SK-N-SH (cell line): ENCODE measurements at regions not wholly inside any gene's neighbourhood (a gene's known extent, or its start where the extent isn't known, plus 50 kb on each side); places are given as distances from the start of the nearest gene placed in this dataset.

Experiments
- CTCF ChIA-PET: fragments of 300-600, 350-600 bp; formaldehyde crosslinking; extraction: SDS; loops from one replicate; lab custom pipeline; 2021; lab: Yijun Ruan, JAX
- POLR2A ChIA-PET: fragments of 350-600 bp; sonication (Branson Sonifier 250); formaldehyde crosslinking; extraction: SDS; loops from one replicate; lab custom pipeline; 2020; ENCODE audit warnings: antibody characterized with exemption, inconsistent platforms; lab: Yijun Ruan, JAX
- DNase-seq: peaks from one replicate; pipeline ENCODE4 v3.0.0; 2012
- H2AFZ ChIP-seq: fragments of 200-600 bp; sonication (generic); 2 replicates; pipeline ENCODE4 v1.8.1; 2016; ENCODE audit warnings: antibody characterized with exemption, mild to moderate bottlenecking, low read depth
- H3F3A ChIP-seq: fragments of 200-600 bp; sonication (generic); replicated peaks from 2 replicates; pipeline ENCODE3; 2016; ENCODE audit warnings: antibody characterized with exemption, mild to moderate bottlenecking; ENCODE audit not compliant: insufficient read depth
- H3K27ac ChIP-seq, 2 experiments: fragments of 200-500 bp in 1 of 2; fragments of 200-600 bp in 1 of 2; sonication (Bioruptor generic) in 1 of 2; sonication (generic), shearing (Covaris generic) in 1 of 2; 2 replicates each; pipeline versions ENCODE4 v1.5.1 to v1.6.1; 2014 to 2016; ENCODE audit warnings: low read depth in 2 of 2, inconsistent platforms in 1 of 2, low read length in 1 of 2, mild to moderate bottlenecking in 1 of 2, mixed read lengths in 1 of 2
- H3K27me3 ChIP-seq: fragments of 200-600 bp; sonication (generic), shearing (Covaris generic); 2 replicates; pipeline ENCODE4 v1.6.1; 2016; ENCODE audit warnings: mixed run types; ENCODE audit not compliant: insufficient read depth
- H3K36me3 ChIP-seq, 2 experiments: fragments of 200-500 bp in 1 of 2; fragments of 200-600 bp in 1 of 2; sonication (Bioruptor generic) in 1 of 2; sonication (generic) in 1 of 2; replicated peaks in 1 of 2; 2 replicates each; pipeline versions ENCODE3 to v1.5.1; 2014 to 2016; ENCODE audit warnings: low read length in 1 of 2, mild to moderate bottlenecking in 1 of 2; ENCODE audit not compliant: insufficient read depth in 2 of 2, control insufficient read depth in 1 of 2
- H3K4me1 ChIP-seq, 2 experiments: fragments of 200-500 bp in 1 of 2; fragments of 200-600 bp in 1 of 2; sonication (Bioruptor generic) in 1 of 2; sonication (generic), shearing (Covaris generic) in 1 of 2; 2 replicates each; pipeline versions ENCODE4 v1.5.1 to v1.6.1; 2014 to 2016; ENCODE audit warnings: low read depth in 1 of 2, low read length in 1 of 2, mixed run types in 1 of 2; ENCODE audit not compliant: insufficient read depth in 2 of 2, control insufficient read depth in 1 of 2
- H3K4me2 ChIP-seq: fragments of 200-600 bp; sonication (generic), shearing (Covaris generic); 2 replicates; pipeline ENCODE4 v1.6.1; 2017; ENCODE audit warnings: mixed run types
- H3K4me3 ChIP-seq, 2 experiments: fragments of 200-500 bp in 1 of 2; fragments of 200-600 bp in 1 of 2; sonication (Bioruptor generic) in 1 of 2; sonication (generic), shearing (Covaris generic) in 1 of 2; 2 replicates each; pipeline versions ENCODE4 v1.5.1 to v1.8.1; 2014 to 2016; ENCODE audit warnings: low read depth in 2 of 2, inconsistent platforms in 1 of 2, low read length in 1 of 2, mild to moderate bottlenecking in 1 of 2, mixed read lengths in 1 of 2, moderate library complexity in 1 of 2
- H3K79me2 ChIP-seq: fragments of 200-600 bp; sonication (generic); 2 replicates; pipeline ENCODE4 v1.8.1; 2017; ENCODE audit warnings: mild to moderate bottlenecking; ENCODE audit not compliant: insufficient read depth
- H3K9ac ChIP-seq: fragments of 200-600 bp; sonication (generic); 2 replicates; pipeline ENCODE4 v1.6.1; 2017; ENCODE audit warnings: mixed run types
- H3K9me2 ChIP-seq: fragments of 200-600 bp; sonication (generic); 2 replicates; pipeline ENCODE4 v1.6.1; 2017; ENCODE audit warnings: mixed run types
- H3K9me3 ChIP-seq: fragments of 200-600 bp; sonication (generic); 2 replicates; pipeline ENCODE4 v1.6.1; 2017; ENCODE audit warnings: mixed run types, mild to moderate bottlenecking, moderate library complexity
- H4K20me1 ChIP-seq: fragments of 200-600 bp; sonication (generic); 2 replicates; pipeline ENCODE4 v1.6.1; 2017; ENCODE audit warnings: mild to moderate bottlenecking, mixed run types; ENCODE audit not compliant: insufficient read depth
- ELF1 ChIP-seq: IDR thresholded peaks from 2 replicates; pipeline ENCODE4 v1.4.0; 2012
- GABPA ChIP-seq: IDR thresholded peaks from 2 replicates; pipeline ENCODE4 v1.4.0; 2012; ENCODE audit warnings: low read depth, mild to moderate bottlenecking
- GATA2 ChIP-seq: sonication (generic); formaldehyde crosslinking; IDR thresholded peaks from 2 replicates; pipeline ENCODE4 v1.5.0; 2020; ENCODE audit warnings: mild to moderate bottlenecking, missing genetic modification reagents
- JUND ChIP-seq: IDR thresholded peaks from 2 replicates; pipeline ENCODE4 v1.4.0; 2012
- MXI1 ChIP-seq: IDR thresholded peaks from 2 replicates; pipeline ENCODE4 v1.6.1; 2012; ENCODE audit warnings: mild to moderate bottlenecking, low read depth, low read length, improper control_type of control experiment
- NFIC ChIP-seq: IDR thresholded peaks from 2 replicates; pipeline ENCODE4 v1.4.0; 2012; ENCODE audit warnings: borderline replicate concordance
- RAD21 ChIP-seq: IDR thresholded peaks from 2 replicates; pipeline ENCODE4 v1.6.1; 2012; ENCODE audit warnings: mild to moderate bottlenecking, low read length
- SIN3A ChIP-seq: IDR thresholded peaks from 2 replicates; pipeline ENCODE4 v1.6.1; 2012; ENCODE audit warnings: low read depth, mild to moderate bottlenecking, low read length, moderate library complexity, borderline replicate concordance
- SMC3 ChIP-seq: IDR thresholded peaks from 2 replicates; pipeline ENCODE4 v1.6.1; 2012; ENCODE audit warnings: low read depth, low read length, improper control_type of control experiment
- TCF12 ChIP-seq: IDR thresholded peaks from 2 replicates; pipeline ENCODE4 v1.4.0; 2012
- YY1 ChIP-seq: IDR thresholded peaks from 2 replicates; pipeline ENCODE4 v1.4.0; 2012; ENCODE audit warnings: low read depth, mild to moderate bottlenecking
- WGBS: methylation state at CpG from one replicate; pipeline ENCODE4 v1.1.6; 2017; ENCODE audit warnings: low lambda C conversion rate; 5-methylcytosine and 5-hydroxymethylcytosine counted together
- TF ChIP-seq, protein P1 (sequence below): fragments of 150-350 bp; IDR thresholded peaks from 2 replicates; pipeline ENCODE4 v1.6.1; 2016; ENCODE audit warnings: mild to moderate bottlenecking, low read depth, low read length
- TF ChIP-seq, protein P2 (sequence below): fragments of 150-350 bp; IDR thresholded peaks from 2 replicates; pipeline ENCODE4 v1.6.1; 2017; ENCODE audit warnings: antibody characterized with exemption, low read length, low read depth, borderline replicate concordance
- TF ChIP-seq, protein P3 (sequence below): fragments of 200-600 bp; sonication (generic); IDR thresholded peaks from 2 replicates; pipeline ENCODE4 v1.6.1; 2017; ENCODE audit warnings: antibody characterized with exemption, mild to moderate bottlenecking, moderate library complexity
- TF ChIP-seq, protein P4 (sequence below): IDR thresholded peaks from 2 replicates; pipeline ENCODE4 v1.4.0; 2012; ENCODE audit warnings: low read depth, borderline replicate concordance
- TF ChIP-seq, protein P5 (sequence below): IDR thresholded peaks from 2 replicates; pipeline ENCODE4 v1.4.0; 2012; ENCODE audit warnings: low read depth, borderline replicate concordance
- TF ChIP-seq, protein P6 (sequence below): IDR thresholded peaks from 2 replicates; pipeline ENCODE4; 2012
- TF ChIP-seq, protein P7 (sequence below): IDR thresholded peaks from 2 replicates; pipeline ENCODE4 v1.6.1; 2012; ENCODE audit warnings: mild to moderate bottlenecking, low read depth, low read length, moderate library complexity

DNA sequence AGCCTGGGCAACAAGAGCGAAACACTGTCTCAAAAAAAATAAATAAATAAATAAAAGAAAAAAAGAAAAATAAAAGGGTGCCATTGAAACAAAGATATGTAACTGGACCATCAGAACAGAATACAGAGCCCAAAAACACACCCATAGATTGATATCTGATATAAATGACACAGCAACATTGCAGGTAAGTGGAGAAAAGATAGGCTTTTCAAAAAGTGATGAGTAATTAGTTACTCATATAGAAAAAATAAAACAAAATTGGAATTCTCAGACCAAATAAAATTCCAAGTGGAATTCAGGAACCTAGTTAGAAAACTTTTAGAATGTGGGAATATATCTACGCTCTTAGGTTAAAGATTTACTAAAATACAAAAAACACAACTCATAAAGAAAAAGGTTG lies 60.6 kb upstream of the CHD6 start:
- CTCF ChIA-PET, result interaction anchor here (0.7 to 1.2 kb wide), 3 partner anchors 12 to 303 kb away, joined by 3 to 4 read pairs (median 3); no protein-coding TSS in a partner anchor

More for the DNA sequence above, 60.6 kb upstream of the CHD6 start:
- Histone ChIP-seq H3K9ac (no peak overlapping the region), H3K9me2 (no peaks in the 10 kb centered on the region), H3K27ac (no peak overlapping the region), H3K79me2 (no peaks in the 10 kb centered on the region), H3K4me2 (no peak overlapping the region), H3K9me3 (no peaks in the 10 kb centered on the region)
- TF ChIP-seq GABPA (no peak), GATA2 (CRISPR knock-in tag) (no peak), SMC3 (no peak), NFIC (no peak), RAD21 (no peak), ELF1 (no peak), TCF12 (no peak), JUND (no peak), MXI1 (no peak), YY1 (no peak), SIN3A (no peak)
- TF ChIP-seq, protein P1, sequence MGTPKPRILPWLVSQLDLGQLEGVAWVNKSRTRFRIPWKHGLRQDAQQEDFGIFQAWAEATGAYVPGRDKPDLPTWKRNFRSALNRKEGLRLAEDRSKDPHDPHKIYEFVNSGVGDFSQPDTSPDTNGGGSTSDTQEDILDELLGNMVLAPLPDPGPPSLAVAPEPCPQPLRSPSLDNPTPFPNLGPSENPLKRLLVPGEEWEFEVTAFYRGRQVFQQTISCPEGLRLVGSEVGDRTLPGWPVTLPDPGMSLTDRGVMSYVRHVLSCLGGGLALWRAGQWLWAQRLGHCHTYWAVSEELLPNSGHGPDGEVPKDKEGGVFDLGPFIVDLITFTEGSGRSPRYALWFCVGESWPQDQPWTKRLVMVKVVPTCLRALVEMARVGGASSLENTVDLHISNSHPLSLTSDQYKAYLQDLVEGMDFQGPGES, result no peak
- TF ChIP-seq, protein P2, sequence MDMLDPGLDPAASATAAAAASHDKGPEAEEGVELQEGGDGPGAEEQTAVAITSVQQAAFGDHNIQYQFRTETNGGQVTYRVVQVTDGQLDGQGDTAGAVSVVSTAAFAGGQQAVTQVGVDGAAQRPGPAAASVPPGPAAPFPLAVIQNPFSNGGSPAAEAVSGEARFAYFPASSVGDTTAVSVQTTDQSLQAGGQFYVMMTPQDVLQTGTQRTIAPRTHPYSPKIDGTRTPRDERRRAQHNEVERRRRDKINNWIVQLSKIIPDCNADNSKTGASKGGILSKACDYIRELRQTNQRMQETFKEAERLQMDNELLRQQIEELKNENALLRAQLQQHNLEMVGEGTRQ, result no peak
- TF ChIP-seq, protein P3, sequence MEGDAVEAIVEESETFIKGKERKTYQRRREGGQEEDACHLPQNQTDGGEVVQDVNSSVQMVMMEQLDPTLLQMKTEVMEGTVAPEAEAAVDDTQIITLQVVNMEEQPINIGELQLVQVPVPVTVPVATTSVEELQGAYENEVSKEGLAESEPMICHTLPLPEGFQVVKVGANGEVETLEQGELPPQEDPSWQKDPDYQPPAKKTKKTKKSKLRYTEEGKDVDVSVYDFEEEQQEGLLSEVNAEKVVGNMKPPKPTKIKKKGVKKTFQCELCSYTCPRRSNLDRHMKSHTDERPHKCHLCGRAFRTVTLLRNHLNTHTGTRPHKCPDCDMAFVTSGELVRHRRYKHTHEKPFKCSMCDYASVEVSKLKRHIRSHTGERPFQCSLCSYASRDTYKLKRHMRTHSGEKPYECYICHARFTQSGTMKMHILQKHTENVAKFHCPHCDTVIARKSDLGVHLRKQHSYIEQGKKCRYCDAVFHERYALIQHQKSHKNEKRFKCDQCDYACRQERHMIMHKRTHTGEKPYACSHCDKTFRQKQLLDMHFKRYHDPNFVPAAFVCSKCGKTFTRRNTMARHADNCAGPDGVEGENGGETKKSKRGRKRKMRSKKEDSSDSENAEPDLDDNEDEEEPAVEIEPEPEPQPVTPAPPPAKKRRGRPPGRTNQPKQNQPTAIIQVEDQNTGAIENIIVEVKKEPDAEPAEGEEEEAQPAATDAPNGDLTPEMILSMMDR, result no peak
- TF ChIP-seq, protein P4, sequence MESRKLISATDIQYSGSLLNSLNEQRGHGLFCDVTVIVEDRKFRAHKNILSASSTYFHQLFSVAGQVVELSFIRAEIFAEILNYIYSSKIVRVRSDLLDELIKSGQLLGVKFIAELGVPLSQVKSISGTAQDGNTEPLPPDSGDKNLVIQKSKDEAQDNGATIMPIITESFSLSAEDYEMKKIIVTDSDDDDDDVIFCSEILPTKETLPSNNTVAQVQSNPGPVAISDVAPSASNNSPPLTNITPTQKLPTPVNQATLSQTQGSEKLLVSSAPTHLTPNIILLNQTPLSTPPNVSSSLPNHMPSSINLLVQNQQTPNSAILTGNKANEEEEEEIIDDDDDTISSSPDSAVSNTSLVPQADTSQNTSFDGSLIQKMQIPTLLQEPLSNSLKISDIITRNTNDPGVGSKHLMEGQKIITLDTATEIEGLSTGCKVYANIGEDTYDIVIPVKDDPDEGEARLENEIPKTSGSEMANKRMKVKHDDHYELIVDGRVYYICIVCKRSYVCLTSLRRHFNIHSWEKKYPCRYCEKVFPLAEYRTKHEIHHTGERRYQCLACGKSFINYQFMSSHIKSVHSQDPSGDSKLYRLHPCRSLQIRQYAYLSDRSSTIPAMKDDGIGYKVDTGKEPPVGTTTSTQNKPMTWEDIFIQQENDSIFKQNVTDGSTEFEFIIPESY, result no peak
- TF ChIP-seq, protein P5, sequence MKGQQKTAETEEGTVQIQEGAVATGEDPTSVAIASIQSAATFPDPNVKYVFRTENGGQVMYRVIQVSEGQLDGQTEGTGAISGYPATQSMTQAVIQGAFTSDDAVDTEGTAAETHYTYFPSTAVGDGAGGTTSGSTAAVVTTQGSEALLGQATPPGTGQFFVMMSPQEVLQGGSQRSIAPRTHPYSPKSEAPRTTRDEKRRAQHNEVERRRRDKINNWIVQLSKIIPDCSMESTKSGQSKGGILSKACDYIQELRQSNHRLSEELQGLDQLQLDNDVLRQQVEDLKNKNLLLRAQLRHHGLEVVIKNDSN, result no peak
- TF ChIP-seq, protein P6, sequence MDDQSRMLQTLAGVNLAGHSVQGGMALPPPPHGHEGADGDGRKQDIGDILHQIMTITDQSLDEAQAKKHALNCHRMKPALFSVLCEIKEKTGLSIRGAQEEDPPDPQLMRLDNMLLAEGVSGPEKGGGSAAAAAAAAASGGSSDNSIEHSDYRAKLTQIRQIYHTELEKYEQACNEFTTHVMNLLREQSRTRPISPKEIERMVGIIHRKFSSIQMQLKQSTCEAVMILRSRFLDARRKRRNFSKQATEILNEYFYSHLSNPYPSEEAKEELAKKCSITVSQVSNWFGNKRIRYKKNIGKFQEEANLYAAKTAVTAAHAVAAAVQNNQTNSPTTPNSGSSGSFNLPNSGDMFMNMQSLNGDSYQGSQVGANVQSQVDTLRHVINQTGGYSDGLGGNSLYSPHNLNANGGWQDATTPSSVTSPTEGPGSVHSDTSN, result no peak
- TF ChIP-seq, protein P7, sequence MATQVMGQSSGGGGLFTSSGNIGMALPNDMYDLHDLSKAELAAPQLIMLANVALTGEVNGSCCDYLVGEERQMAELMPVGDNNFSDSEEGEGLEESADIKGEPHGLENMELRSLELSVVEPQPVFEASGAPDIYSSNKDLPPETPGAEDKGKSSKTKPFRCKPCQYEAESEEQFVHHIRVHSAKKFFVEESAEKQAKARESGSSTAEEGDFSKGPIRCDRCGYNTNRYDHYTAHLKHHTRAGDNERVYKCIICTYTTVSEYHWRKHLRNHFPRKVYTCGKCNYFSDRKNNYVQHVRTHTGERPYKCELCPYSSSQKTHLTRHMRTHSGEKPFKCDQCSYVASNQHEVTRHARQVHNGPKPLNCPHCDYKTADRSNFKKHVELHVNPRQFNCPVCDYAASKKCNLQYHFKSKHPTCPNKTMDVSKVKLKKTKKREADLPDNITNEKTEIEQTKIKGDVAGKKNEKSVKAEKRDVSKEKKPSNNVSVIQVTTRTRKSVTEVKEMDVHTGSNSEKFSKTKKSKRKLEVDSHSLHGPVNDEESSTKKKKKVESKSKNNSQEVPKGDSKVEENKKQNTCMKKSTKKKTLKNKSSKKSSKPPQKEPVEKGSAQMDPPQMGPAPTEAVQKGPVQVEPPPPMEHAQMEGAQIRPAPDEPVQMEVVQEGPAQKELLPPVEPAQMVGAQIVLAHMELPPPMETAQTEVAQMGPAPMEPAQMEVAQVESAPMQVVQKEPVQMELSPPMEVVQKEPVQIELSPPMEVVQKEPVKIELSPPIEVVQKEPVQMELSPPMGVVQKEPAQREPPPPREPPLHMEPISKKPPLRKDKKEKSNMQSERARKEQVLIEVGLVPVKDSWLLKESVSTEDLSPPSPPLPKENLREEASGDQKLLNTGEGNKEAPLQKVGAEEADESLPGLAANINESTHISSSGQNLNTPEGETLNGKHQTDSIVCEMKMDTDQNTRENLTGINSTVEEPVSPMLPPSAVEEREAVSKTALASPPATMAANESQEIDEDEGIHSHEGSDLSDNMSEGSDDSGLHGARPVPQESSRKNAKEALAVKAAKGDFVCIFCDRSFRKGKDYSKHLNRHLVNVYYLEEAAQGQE, result no peak
- TF ChIP-seq, all 33 proteins: peak for 0
- Histone ChIP-seq H3K4me1 (no peaks in the 10 kb centered on the region), H3K4me3 (no peak overlapping the region), H2AFZ (no peak overlapping the region), H4K20me1 (no peaks in the 10 kb centered on the region), H3K27me3 (no peaks in the 10 kb centered on the region; the same call in 1 of the 2 replicates), H3F3A (no peaks in the 10 kb centered on the region), H3K36me3 (no peaks in the 10 kb centered on the region)
- POLR2A ChIA-PET, result no interaction called here
- 74% methylated on average over 2 of the region's 2 CpGs for WGBS
- DNase-seq, result no peak
